ENCODE measurements at regions not wholly inside any gene's neighbourhood (a gene's known extent, or its start where the extent isn't known, plus 50 kb on each side); places are given as distances from the start of the nearest gene placed in this dataset.

DNA sequence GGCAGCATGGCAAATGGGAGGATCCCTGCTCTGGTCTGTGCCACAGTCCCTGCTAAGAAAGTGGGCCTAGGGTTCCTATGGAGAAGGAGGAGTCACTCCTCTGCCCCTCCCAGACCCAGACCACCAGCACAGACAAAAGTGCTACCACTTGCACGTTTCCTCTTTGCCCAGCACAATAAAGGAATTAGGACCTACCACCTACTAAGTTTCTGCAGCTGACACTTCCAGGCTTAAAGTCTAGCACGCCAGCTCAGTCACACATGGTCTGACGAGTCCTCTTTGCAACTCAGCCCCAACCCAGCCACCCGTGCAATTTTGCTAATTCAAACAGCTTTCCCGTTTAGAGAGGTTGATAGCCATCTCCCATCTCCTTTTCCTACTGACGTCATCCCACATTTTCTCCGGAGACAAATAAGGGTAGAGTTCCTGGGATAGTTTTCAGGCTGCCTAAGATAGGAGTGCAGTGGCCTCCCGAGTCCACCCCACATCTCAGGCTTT lies 66.2 kb upstream of the PTGR2 start:
- Histone ChIP-seq H3K27ac (peak overlapping the region; percentile 90 to 98 (median 97)), H3K36me3 (no peaks in the 10 kb centered on the region), H3K27me3 (no peaks in the 10 kb centered on the region), H3K4me3 (replicated peaks in 1 of 3) (peak overlapping the region in 1 of 3 donors; percentile 67), H3K4me1 (peaks cover 49 to 63% of the 10 kb centered on the region in 2 donors), H3K9me3 (no peaks in the 10 kb centered on the region)
- intact Hi-C loops (cut with DNase I) = no loop called here
- peak; percentile 62 to 75 for DNase-seq
- TF ChIP-seq, protein P1, sequence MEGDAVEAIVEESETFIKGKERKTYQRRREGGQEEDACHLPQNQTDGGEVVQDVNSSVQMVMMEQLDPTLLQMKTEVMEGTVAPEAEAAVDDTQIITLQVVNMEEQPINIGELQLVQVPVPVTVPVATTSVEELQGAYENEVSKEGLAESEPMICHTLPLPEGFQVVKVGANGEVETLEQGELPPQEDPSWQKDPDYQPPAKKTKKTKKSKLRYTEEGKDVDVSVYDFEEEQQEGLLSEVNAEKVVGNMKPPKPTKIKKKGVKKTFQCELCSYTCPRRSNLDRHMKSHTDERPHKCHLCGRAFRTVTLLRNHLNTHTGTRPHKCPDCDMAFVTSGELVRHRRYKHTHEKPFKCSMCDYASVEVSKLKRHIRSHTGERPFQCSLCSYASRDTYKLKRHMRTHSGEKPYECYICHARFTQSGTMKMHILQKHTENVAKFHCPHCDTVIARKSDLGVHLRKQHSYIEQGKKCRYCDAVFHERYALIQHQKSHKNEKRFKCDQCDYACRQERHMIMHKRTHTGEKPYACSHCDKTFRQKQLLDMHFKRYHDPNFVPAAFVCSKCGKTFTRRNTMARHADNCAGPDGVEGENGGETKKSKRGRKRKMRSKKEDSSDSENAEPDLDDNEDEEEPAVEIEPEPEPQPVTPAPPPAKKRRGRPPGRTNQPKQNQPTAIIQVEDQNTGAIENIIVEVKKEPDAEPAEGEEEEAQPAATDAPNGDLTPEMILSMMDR (IDR thresholded peaks at IDR 0.05) = no peak
- no peak for TF ChIP-seq POLR2A (IDR thresholded peaks at IDR 0.05)
- 0 to 3% methylated on average over 8 of the region's 8 CpGs for WGBS, 2 donors

DNA sequence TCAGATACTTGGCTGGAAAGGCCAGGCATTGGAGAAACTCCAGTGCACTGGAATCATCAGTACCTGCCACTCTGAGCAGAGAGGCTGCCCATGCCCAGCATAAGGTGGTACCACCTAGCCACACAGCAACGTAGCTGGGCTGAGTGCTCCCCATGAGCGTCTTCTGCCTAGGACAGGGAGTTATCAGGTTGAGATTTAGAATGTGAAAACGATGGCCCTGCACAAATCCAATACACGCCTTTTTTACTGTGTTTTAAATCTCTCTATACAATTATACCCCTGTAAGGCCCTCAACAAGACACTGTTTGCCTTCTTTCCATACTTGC lies 66.7 kb upstream of the PTGR2 start:
- 45 to 58% methylated on average over 4 of the region's 4 CpGs for WGBS, 2 donors
- TF ChIP-seq POLR2A (IDR thresholded peaks at IDR 0.05) = no peak
- TF ChIP-seq, protein P1 (IDR thresholded peaks at IDR 0.05) = no peak
- DNase-seq = peak; percentile 41 to 61
- no peaks in the 10 kb centered on the region for H3K36me3 ChIP-seq
- H3K9me3 ChIP-seq = no peaks in the 10 kb centered on the region
- H3K4me1 ChIP-seq = peaks cover 49 to 65% of the 10 kb centered on the region in 2 donors
- H3K27ac ChIP-seq = peak overlapping the region; percentile 90 to 98 (median 97)
- no peaks in the 10 kb centered on the region for H3K27me3 ChIP-seq
- peak overlapping the region in 1 of 3 donors; percentile 67 for H3K4me3 ChIP-seq (replicated peaks in 1 of 3)
- intact Hi-C loops (cut with DNase I) = no loop called here

DNA sequence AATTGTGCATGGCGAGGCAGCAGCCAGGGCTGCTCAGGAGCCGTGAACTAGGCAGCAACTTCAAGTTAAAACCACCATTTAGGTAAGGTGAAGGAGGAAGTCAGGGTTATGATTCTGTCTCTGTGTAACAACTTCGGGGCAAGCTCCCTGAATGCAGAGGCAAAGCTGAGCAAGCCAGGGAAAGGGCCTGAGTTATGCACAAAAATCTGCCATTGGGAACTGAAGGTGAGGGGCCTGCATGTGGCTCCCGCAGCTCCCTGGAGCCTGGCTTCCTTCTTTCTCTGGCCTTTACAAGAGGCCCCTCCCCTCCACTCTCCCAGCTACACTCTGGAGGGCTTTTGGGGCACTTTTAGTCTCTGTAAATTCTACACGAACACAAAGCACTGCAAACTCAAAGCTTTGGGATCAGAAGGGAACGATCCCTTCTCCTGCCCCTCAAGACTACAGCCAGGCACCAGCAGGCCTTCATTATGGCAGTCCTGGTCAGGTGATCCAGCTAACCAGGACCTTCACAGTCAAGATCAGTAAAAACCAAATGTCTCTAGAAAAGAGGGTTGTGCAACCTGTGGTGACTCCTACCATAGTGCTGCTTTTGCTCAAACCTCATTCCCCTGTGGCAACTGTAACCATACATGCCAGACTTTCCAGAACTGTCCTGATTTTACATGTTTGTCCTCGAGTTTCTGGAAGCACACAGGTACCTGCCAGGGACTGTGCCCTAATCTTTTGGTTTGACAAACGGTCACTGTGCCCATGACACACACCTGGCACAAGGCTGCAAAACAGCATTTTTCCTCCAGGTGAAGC lies 67.2 kb upstream of the PTGR2 start:
- Histone ChIP-seq H3K27ac (peak overlapping the region; percentile 90 to 98 (median 97)), H3K4me1 (peaks cover 49 to 60% of the 10 kb centered on the region in 2 donors), H3K4me3 (replicated peaks in 1 of 3) (no peak overlapping the region), H3K27me3 (no peaks in the 10 kb centered on the region), H3K36me3 (no peaks in the 10 kb centered on the region), H3K9me3 (no peaks in the 10 kb centered on the region)
- peak; percentile 30 to 36 for DNase-seq
- WGBS, 2 donors = 13 to 26% methylated on average over 8 of the region's 8 CpGs
- TF ChIP-seq, protein P1 (IDR thresholded peaks at IDR 0.05) = peak in 1 of 6 experiments; percentile 22
- TF ChIP-seq POLR2A (IDR thresholded peaks at IDR 0.05) = no peak
- intact Hi-C loops (cut with DNase I) = no loop called here

DNA sequence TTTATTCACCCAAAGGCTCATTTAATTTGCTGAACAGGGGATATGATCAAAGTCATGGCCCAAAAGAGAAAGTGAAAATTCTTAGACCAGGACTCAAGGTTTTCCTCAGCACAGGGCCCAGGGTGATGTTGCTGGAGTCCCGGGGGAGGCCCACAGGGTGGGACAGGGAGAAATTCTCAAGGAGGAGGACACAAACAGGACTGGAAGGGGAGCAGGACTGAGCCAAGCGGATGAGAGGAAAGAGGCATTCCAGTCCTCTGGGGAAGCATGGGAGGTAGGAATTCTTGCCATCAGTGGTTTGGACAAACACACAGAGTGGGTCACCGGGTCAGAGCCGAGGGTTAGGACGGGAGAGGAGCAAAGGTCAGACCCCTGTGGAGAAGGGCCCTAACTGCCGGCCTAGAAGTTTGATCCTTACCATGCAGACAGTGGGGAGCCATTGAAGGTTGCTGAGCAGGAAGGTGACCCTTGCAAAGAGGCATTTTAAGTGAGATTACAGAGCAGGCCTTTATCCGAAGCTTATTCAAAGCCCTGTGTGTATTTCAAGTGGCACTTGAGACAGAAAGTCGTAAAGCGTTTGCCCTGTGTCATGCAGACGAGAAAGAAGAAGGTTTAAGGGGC lies 68.4 kb upstream of the PTGR2 start:
- H3K36me3 ChIP-seq = no peaks in the 10 kb centered on the region
- no peak for DNase-seq
- peak overlapping the region; percentile 90 to 98 (median 97) for H3K27ac ChIP-seq
- peaks cover 52 to 59% of the 10 kb centered on the region in 2 donors for H3K4me1 ChIP-seq
- 32 to 44% methylated on average over 10 of the region's 10 CpGs for WGBS, 2 donors
- no peaks in the 10 kb centered on the region for H3K9me3 ChIP-seq
- no peak for TF ChIP-seq POLR2A (IDR thresholded peaks at IDR 0.05)
- TF ChIP-seq, protein P1 (IDR thresholded peaks at IDR 0.05) = no peak
- intact Hi-C loops (cut with DNase I) = no loop called here
- no peaks in the 10 kb centered on the region for H3K27me3 ChIP-seq
- H3K4me3 ChIP-seq (replicated peaks in 1 of 3) = no peak overlapping the region

DNA sequence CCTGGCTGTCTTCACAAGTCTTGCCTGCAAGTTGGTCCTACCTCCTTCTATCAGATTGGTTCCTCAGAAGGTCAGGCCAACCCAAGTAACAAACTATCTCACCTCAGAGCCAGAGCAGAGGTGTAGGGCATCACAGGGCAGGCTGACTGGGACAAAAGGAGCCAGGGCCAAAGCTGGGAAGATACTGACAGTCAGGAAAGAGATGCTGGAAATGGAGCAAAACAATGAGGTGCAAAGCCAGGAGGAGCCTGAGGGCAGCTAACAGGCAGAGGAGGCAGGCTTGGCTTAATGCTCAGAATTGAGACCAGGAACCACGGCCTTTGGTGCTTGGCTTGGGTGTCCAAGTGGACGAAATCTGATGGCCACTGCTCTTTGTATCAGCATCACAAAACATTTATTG lies 68.4 kb upstream of the PNMA1 start:
- Histone ChIP-seq H3K36me3 (no peaks in the 10 kb centered on the region), H3K27ac (peak overlapping the region; percentile 90 to 98 (median 97)), H3K4me3 (replicated peaks in 1 of 3) (no peak overlapping the region), H3K27me3 (no peaks in the 10 kb centered on the region), H3K4me1 (peaks cover 46 to 59% of the 10 kb centered on the region in 2 donors), H3K9me3 (no peaks in the 10 kb centered on the region)
- DNase-seq = no peak
- intact Hi-C loops (cut with DNase I) = no loop called here
- WGBS, 2 donors = 82 to 94% methylated on average over 2 of the region's 2 CpGs
- TF ChIP-seq, protein P1 (IDR thresholded peaks at IDR 0.05) = no peak
- TF ChIP-seq POLR2A (IDR thresholded peaks at IDR 0.05) = no peak

Measured in thyroid gland (tissue), 4 donors.